WI38 (cell line): ENCODE measurements at regions not wholly inside any gene's neighbourhood (a gene's known extent, or its start where the extent isn't known, plus 50 kb on each side); places are given as distances from the start of the nearest gene placed in this dataset.

ENCODE experiments used
- H3K4me3 ChIP-seq: 2 replicates; pipeline ENCODE4 v1.5.1; 2011; ENCODE audit warnings: low read depth, mild to moderate bottlenecking, control low read depth, low read length
- TF ChIP-seq, protein P1 (sequence below): IDR thresholded peaks from 2 replicates; pipeline ENCODE4 v1.5.1; 2012; ENCODE audit warnings: low read depth, mild to moderate bottlenecking, control low read depth, low read length

DNA sequence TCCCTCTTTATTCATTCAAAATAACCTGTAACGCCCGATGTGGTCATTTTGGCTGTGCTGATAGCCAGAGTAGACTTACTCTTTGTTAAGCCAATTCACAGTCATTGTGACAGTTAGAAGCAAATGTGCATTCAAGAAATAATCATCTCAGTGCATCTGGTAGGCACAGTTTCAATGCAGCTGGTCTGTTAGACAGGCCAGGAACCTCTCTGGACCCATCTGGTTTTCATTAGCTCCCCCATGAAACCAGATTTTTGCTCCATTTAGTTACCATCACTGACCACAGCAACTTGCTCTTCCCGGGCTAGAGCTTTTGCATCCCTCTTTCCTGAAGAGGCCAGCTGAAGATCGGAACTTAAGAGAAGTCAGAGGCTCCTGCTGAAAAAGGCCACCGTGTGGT is 284.2 kb downstream of the NSG2 start:
- no peak overlapping the region for H3K4me3 ChIP-seq
- TF ChIP-seq, protein P1, sequence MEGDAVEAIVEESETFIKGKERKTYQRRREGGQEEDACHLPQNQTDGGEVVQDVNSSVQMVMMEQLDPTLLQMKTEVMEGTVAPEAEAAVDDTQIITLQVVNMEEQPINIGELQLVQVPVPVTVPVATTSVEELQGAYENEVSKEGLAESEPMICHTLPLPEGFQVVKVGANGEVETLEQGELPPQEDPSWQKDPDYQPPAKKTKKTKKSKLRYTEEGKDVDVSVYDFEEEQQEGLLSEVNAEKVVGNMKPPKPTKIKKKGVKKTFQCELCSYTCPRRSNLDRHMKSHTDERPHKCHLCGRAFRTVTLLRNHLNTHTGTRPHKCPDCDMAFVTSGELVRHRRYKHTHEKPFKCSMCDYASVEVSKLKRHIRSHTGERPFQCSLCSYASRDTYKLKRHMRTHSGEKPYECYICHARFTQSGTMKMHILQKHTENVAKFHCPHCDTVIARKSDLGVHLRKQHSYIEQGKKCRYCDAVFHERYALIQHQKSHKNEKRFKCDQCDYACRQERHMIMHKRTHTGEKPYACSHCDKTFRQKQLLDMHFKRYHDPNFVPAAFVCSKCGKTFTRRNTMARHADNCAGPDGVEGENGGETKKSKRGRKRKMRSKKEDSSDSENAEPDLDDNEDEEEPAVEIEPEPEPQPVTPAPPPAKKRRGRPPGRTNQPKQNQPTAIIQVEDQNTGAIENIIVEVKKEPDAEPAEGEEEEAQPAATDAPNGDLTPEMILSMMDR = no peak

DNA sequence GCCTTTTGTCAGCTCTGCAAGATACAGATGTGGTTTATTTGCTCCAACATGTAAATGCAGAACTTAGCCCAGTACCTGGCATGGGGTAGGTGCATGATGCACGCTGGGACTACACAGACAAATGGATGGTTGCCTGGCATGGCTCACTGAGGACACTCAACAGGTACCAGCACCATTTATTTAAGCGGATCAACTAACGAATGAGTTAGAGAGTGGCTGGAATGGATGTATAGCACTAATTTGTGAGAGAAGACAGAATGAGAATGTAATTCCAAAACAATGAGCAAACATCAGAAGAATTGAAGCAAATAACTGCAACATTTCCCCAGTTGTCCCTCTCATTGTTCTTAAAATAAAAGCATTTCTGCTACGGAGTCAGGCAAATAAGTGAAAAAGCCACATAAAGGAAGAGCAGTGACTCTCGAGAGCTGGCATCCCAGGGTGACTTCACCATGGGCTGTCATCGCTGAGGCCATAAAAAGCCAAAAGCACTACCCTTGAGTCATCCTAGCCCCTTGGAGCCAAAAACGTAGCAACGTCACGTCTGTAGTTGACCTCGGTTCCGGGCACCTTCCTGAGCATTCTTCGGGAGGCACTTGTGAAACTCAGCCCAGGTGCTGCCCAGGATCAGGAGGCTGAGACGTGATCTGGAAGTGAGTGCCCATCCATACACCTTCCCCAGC is 290.3 kb downstream of the NSG2 start:
- TF ChIP-seq, protein P1 = no peak
- no peak overlapping the region for H3K4me3 ChIP-seq

DNA sequence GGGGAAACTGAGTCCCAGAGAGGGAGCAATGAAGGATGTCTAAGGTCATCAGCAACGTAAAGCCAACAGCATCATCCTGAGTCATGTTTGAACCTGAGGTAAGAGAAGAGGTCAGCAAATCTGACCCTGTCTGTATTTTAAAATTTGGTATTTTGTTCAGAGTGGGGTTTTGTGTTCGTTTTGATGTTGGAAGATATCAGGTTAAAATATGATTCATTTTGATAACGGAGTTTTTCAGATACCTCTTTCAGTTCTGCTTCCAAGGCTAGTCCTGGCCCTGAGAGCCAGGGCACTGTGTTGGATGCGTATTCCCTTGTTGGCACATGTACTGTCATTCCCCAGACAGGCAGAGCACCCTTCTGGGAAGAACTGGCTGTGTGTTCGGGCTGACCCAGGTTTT is 291.0 kb downstream of the NSG2 start:
- TF ChIP-seq, protein P1 = no peak
- no peak overlapping the region for H3K4me3 ChIP-seq

DNA sequence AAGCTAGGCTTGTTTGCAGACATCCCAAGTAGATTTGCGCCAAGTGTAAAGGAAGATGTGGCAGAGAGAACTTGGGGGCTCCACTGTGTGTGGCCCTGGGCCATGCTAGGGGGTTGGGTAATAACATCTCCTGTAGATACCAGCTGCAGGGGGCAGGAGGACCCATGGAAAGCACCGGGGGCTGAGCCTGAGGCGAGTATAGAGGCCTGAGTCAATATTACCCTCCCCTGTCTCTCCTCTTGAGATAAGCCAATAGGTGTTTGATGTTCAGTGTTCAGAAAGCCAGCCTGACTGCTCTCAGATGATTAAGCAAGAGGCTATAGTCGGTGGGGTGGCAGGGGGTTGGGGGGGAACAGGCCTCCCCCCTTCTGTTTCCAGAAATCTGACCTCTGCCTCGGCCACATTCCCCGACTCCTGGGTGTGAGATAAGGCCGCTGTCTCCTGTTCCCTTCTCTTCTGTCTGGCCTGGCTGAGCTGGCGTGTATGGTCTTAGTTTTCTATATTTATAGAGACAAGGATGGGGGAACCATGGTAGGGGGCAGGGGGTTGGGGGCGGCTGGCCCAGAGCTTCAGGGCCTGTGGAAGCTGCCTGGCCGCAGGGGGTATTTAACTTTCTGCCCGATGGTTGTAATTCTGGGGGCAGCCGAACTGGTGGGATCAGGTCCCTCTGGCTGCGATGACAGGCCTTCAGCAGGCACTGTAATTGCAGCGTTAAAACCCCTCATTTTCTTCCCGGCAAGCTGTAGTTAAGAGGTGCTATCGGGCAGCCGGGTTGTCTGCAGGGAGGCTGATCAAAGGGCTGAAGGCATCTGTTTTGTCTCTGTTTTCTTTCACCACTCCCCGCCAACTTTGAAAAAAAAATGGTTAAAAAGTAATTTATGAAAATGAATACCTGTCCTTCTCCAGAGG is 292.0 kb downstream of the NSG2 start:
- H3K4me3 ChIP-seq = no peak overlapping the region

DNA sequence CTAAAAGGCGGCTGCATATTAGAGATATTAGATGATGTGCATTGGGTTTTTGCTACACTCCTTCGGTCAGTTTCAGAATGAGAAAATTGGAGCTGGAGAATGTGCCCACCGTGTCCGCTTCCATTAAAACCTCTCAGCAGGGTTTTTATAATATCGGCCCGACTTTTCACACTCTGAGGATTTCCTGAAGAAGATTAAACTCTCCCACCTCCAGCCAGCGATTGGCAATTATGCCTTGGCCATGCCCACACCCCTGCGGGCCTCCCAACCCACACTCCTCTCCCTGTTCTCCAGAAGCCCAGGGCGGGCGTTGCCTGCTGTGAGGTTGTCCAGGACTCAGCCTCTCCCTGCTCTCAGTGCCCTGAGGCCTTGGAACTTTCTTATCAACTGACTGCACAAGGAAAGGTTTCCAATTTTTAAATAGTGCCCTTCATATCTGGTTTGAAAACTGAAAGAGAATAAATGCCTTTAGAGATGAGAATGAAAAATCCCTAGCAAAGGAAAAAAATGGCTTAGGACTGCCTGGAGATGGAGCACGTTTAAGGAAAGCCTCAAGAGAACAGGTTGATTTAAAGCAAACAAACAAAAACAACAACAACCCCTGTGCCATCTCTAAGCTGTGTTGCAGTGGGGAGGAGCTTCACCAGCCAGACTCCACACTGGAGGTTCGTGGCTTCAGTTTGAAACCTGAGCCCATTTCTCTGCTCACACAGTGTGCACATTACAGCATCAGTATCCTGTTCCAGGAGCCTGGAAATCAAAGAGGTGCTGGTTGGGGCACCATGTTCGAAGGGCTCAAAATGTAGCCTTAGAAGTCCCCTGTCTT is 292.9 kb downstream of the NSG2 start:
- TF ChIP-seq, protein P1 = no peak
- H3K4me3 ChIP-seq = no peak overlapping the region

More for the DNA sequence above, 292.0 kb downstream of the NSG2 start:
- TF ChIP-seq, protein P1 = no peak

DNA sequence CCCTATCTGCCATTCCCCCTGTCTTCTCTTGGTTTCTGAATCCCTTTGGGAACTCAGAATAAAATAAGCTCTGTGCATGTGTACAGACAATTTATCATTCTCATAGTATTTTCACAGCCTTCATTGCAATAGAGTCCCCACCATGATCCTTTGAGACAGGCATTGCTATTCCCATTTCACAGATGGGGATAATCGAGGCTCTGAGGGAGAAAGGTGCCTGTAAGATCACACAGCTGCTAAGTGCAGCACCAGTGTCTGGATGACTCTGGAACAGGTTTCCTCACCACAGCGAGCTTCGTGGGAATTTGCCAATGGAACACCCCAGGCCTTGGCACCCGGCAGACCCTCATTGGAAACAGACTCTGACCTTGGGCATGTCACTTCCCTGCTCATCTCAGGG is 293.6 kb downstream of the NSG2 start:
- H3K4me3 ChIP-seq = no peak overlapping the region
- TF ChIP-seq, protein P1 = no peak

DNA sequence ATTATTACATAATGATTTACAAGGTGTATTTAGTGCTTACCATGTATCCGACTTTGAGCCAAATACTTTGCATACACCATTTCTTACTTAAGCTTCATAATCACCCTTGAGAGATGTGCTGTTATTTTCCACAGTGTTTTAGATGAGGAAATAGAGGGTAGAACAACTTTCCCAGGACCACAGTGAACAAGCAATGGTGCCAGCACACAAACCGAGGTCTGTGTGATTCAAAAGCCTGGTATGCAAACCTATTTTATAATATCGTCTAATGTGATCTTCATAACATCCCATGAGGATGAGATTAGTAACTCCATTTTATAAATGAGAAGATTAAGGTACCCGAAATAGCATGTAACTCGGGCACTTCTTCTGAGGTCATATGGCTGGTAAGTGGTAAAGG is 294.7 kb downstream of the NSG2 start:
- H3K4me3 ChIP-seq = no peak overlapping the region
- TF ChIP-seq, protein P1 = no peak
